ENCODE measurements at regions not wholly inside any gene's neighbourhood (a gene's known extent, or its start where the extent isn't known, plus 50 kb on each side); places are given as distances from the start of the nearest gene placed in this dataset.

GRCh38 chr2:34288016-34288415, 688.9 kb upstream of the FAM98A start:
- TF ChIP-seq CTCF (IDR thresholded peaks at IDR 0.05; ENCODE audit: unreplicated experiment): no peak
- Mint-ChIP-seq H3K36me3 (ENCODE audit: insufficient read depth) (no peaks in the 10 kb centered on the region), H3K4me1 (ENCODE audit: low read depth) (peaks cover 4% of the 10 kb centered on the region), H3K27me3 (no peaks in the 10 kb centered on the region), H3K9me3 (ENCODE audit: low read depth) (peaks cover 8% of the 10 kb centered on the region), H3K4me3 (ENCODE audit: low read depth) (no peak overlapping the region), H3K27ac (no peak overlapping the region)
- DNase-seq (ENCODE audit: low spot score, unreplicated experiment): no peak

- DNase-seq (ENCODE audit: low spot score, unreplicated experiment): no peak
- Mint-ChIP-seq H3K27me3 (no peaks in the 10 kb centered on the region), H3K9me3 (ENCODE audit: low read depth) (peaks cover 15% of the 10 kb centered on the region), H3K4me1 (ENCODE audit: low read depth) (no peaks in the 10 kb centered on the region), H3K27ac (no peak overlapping the region), H3K36me3 (ENCODE audit: insufficient read depth) (no peaks in the 10 kb centered on the region), H3K4me3 (ENCODE audit: low read depth) (no peak overlapping the region)
- no peak for TF ChIP-seq CTCF (IDR thresholded peaks at IDR 0.05; ENCODE audit: unreplicated experiment)
Measured at GRCh38 chr2:34280606-34281005, 681.5 kb upstream of the FAM98A start.

- DNase-seq (ENCODE audit: low spot score, unreplicated experiment): no peak
- peaks cover 6% of the 10 kb centered on the region for H3K9me3 Mint-ChIP-seq (ENCODE audit: low read depth)
- no peak overlapping the region for H3K4me3 Mint-ChIP-seq (ENCODE audit: low read depth)
- H3K36me3 Mint-ChIP-seq (ENCODE audit: insufficient read depth): no peaks in the 10 kb centered on the region
- H3K27me3 Mint-ChIP-seq: no peaks in the 10 kb centered on the region
- no peak for TF ChIP-seq CTCF (IDR thresholded peaks at IDR 0.05; ENCODE audit: unreplicated experiment)
- no peak overlapping the region for H3K27ac Mint-ChIP-seq
- H3K4me1 Mint-ChIP-seq (ENCODE audit: low read depth): peaks cover 2% of the 10 kb centered on the region
Measured at GRCh38 chr2:34266908-34267697, 668.0 kb upstream of the FAM98A start.

- H3K4me3 Mint-ChIP-seq (ENCODE audit: low read depth): no peak overlapping the region
- H3K36me3 Mint-ChIP-seq (ENCODE audit: insufficient read depth): no peaks in the 10 kb centered on the region
- H3K4me1 Mint-ChIP-seq (ENCODE audit: low read depth): no peaks in the 10 kb centered on the region
- H3K27ac Mint-ChIP-seq: no peak overlapping the region
- no peak for DNase-seq (ENCODE audit: low spot score, unreplicated experiment)
- peaks cover 6% of the 10 kb centered on the region for H3K9me3 Mint-ChIP-seq (ENCODE audit: low read depth)
- no peak for TF ChIP-seq CTCF (IDR thresholded peaks at IDR 0.05; ENCODE audit: unreplicated experiment)
- H3K27me3 Mint-ChIP-seq: no peaks in the 10 kb centered on the region
Measured at GRCh38 chr2:34261701-34262100, 662.6 kb upstream of the FAM98A start.

GRCh38 chr2:34254272-34254878, 655.3 kb upstream of the FAM98A start:
- Mint-ChIP-seq H3K4me1 (ENCODE audit: low read depth) (peaks cover 14% of the 10 kb centered on the region), H3K9me3 (ENCODE audit: low read depth) (no peaks in the 10 kb centered on the region), H3K27me3 (no peaks in the 10 kb centered on the region), H3K27ac (no peak overlapping the region), H3K36me3 (ENCODE audit: insufficient read depth) (no peaks in the 10 kb centered on the region), H3K4me3 (ENCODE audit: low read depth) (no peak overlapping the region)
- DNase-seq (ENCODE audit: low spot score, unreplicated experiment): no peak
- no peak for TF ChIP-seq CTCF (IDR thresholded peaks at IDR 0.05; ENCODE audit: unreplicated experiment)
